ENCODE measurements at regions not wholly inside any gene's neighbourhood (a gene's known extent, or its start where the extent isn't known, plus 50 kb on each side); places are given as distances from the start of the nearest gene placed in this dataset.
"Not testable (repeated sequence)": the region's sequence is repeated elsewhere in the genome, so short reads cannot be mapped to it uniquely, and the experiment has no call there.

- DNase-seq: not testable (repeated sequence)
These were observed 64.4 kb downstream of the TMEM200C start for GRCh38 chr18:5830902-5831301.

GRCh38 chr18:5828913-5829312 is 66.4 kb downstream of the TMEM200C start:
- DNase-seq: no peak

GRCh38 chr18:5825663-5826062 is 69.7 kb downstream of the TMEM200C start:
- no peak for DNase-seq

- DNase-seq: no peak
These were observed 70.8 kb downstream of the TMEM200C start for GRCh38 chr18:5824370-5824984.

GRCh38 chr18:5817816-5818215 is 77.5 kb downstream of the TMEM200C start:
- peak; percentile 65 for DNase-seq

GRCh38 chr18:5806860-5807259 is 88.5 kb downstream of the TMEM200C start:
- no peak for DNase-seq

GRCh38 chr18:5787936-5788335 is 107.4 kb downstream of the TMEM200C start:
- no peak for DNase-seq

- no peak for DNase-seq
These were observed 115.4 kb downstream of the TMEM200C start for GRCh38 chr18:5779922-5780321.

GRCh38 chr18:5772306-5773105 is 122.8 kb downstream of the TMEM200C start:
- no peak for DNase-seq

- no peak for DNase-seq
These were observed 124.0 kb downstream of the TMEM200C start for GRCh38 chr18:5771343-5771742.

GRCh38 chr18:5770176-5770575 is 125.1 kb downstream of the TMEM200C start:
- no peak for DNase-seq

- no peak for DNase-seq
These were observed 126.9 kb downstream of the TMEM200C start for GRCh38 chr18:5768454-5768853.

- no peak for DNase-seq
These were observed 136.1 kb downstream of the TMEM200C start for GRCh38 chr18:5759194-5759593.

- no peak for DNase-seq
These were observed 138.5 kb downstream of the TMEM200C start for GRCh38 chr18:5756823-5757222.

GRCh38 chr18:5747678-5748077 is 147.6 kb downstream of the TMEM200C start:
- DNase-seq: no peak

- DNase-seq: no peak
These were observed 148.5 kb downstream of the TMEM200C start for GRCh38 chr18:5746844-5747243.

GRCh38 chr18:5744659-5745058 is 150.7 kb downstream of the TMEM200C start:
- DNase-seq: no peak

GRCh38 chr18:5738526-5738925 is 156.8 kb downstream of the TMEM200C start:
- DNase-seq: no peak

- DNase-seq: no peak
These were observed 163.0 kb downstream of the TMEM200C start for GRCh38 chr18:5732318-5732717.

GRCh38 chr18:5729983-5730699 is 165.2 kb downstream of the TMEM200C start:
- no peak for DNase-seq

- DNase-seq: no peak
These were observed 166.8 kb downstream of the TMEM200C start for GRCh38 chr18:5728531-5728930.

- DNase-seq: no peak
These were observed 169.3 kb downstream of the TMEM200C start for GRCh38 chr18:5726011-5726410.

- no peak for DNase-seq
These were observed 173.4 kb downstream of the TMEM200C start for GRCh38 chr18:5721924-5722323.

- DNase-seq: no peak
These were observed 175.2 kb downstream of the TMEM200C start for GRCh38 chr18:5720132-5720531.

Data from inflammatory macrophage treated with lipopolysaccharide for 4 hours (primary cell).